ENCODE measurements at regions not wholly inside any gene's neighbourhood (a gene's known extent, or its start where the extent isn't known, plus 50 kb on each side); places are given as distances from the start of the nearest gene placed in this dataset.

- ChIA-PET CTCF (no interaction called here), POLR2A (no interaction called here)
- dilution Hi-C loops (cut with MboI; ENCODE audit: extremely low pct_ligation_motif_present, low sequenced_read_pairs): no loop called here
- intact Hi-C loops (cut with micrococcal nuclease): no loop called here
- H3K9ac ChIP-seq (replicated peaks; ENCODE audit: extremely low read depth, insufficient read depth, low read length): no peak overlapping the region
- FAIRE-seq (no peak), DNase-seq (ENCODE audit: low read depth, low spot score) (no peak)
- no peaks in the 10 kb centered on the region for H3K36me3 ChIP-seq (ENCODE audit: control insufficient read depth in 2 of 2, extremely low read depth in 1 of 2, insufficient read depth in 2 of 2, low read length in 2 of 2)
- no peak for TF ChIP-seq EZH2 (IDR thresholded peaks at IDR 0.05; ENCODE audit: borderline replicate concordance, low read depth, low read length, severe bottlenecking)
- no peak for TF ChIP-seq MYC (IDR thresholded peaks at IDR 0.05; ENCODE audit: low read depth, low read length)
- TF ChIP-seq FOS (IDR thresholded peaks at IDR 0.05; ENCODE audit: borderline replicate concordance, insufficient read depth, low read length): no peak
- no peak for TF ChIP-seq CTCF (IDR thresholded peaks at IDR 0.05; ENCODE audit: extremely low read depth in 1 of 2, insufficient read depth in 1 of 2, low read depth in 1 of 2, low read length in 2 of 2)
- TF ChIP-seq JUN (IDR thresholded peaks at IDR 0.05; ENCODE audit: borderline replicate concordance, insufficient read depth, insufficient read length, low read depth): no peak
- no peak for TF ChIP-seq POLR2A (IDR thresholded peaks at IDR 0.05; ENCODE audit: low read depth, low read length)
- TF ChIP-seq MAX (IDR thresholded peaks at IDR 0.05; ENCODE audit: insufficient read depth, insufficient read length): no peak
- no peak for TF ChIP-seq POLR2AphosphoS5 (IDR thresholded peaks at IDR 0.05; ENCODE audit: insufficient read depth, low read depth, low read length)
- no peak for TF ChIP-seq GATA2 (IDR thresholded peaks at IDR 0.05; ENCODE audit: insufficient read depth, insufficient read length, low read depth, low read length)
- H3K4me1 ChIP-seq (ENCODE audit: control insufficient read depth, extremely low read depth, insufficient read depth, low read length): peaks cover 3% of the 10 kb centered on the region
- no peak overlapping the region for H2AFZ ChIP-seq (ENCODE audit: low read depth, low read length)
- H3K4me2 ChIP-seq (ENCODE audit: insufficient read depth, low read length): no peak overlapping the region
- no TSS peak for BruUV-seq (replicated peaks)
- no peak overlapping the region for H3K4me3 ChIP-seq (replicated peaks in 1 of 3; ENCODE audit: insufficient read depth in 1 of 3, low read depth in 1 of 3, low read length in 3 of 3)
- H3K27ac ChIP-seq (ENCODE audit: insufficient read depth, low read depth, low read length): no peak overlapping the region
- no peaks in the 10 kb centered on the region for H3K9me3 ChIP-seq (replicated peaks; ENCODE audit: control insufficient read depth, insufficient read depth, low read length)
- H4K20me1 ChIP-seq (replicated peaks; ENCODE audit: control insufficient read depth, extremely low read depth, insufficient read depth, low read length): no peaks in the 10 kb centered on the region
- no peaks in the 10 kb centered on the region for H3K79me2 ChIP-seq (ENCODE audit: control insufficient read depth, insufficient read depth, low read length)
- peaks cover 0 to 5% of the 10 kb centered on the region in 2 experiments for H3K27me3 ChIP-seq (ENCODE audit: control insufficient read depth in 2 of 2, insufficient read depth in 2 of 2, low read length in 2 of 2)
- H3K9me1 ChIP-seq (replicated peaks; ENCODE audit: control insufficient read depth, extremely low read depth, insufficient read depth, low read length): no peaks in the 10 kb centered on the region
These were observed 261.1 kb downstream of the ANAPC1 start for GRCh38 chr2:111622859-111623258.
